T-cell (primary cell): ENCODE measurements at regions not wholly inside any gene's neighbourhood (a gene's known extent, or its start where the extent isn't known, plus 50 kb on each side); places are given as distances from the start of the nearest gene placed in this dataset.
"Not testable (repeated sequence)": the region's sequence is repeated elsewhere in the genome, so short reads cannot be mapped to it uniquely, and the experiment has no call there.

Experiments
- ATAC-seq, 4 experiments: fragments of 200-7000 bp in 3 of 4; fragments of 150-1000 bp in 1 of 4; cut with Tn5 transposase; replicated peaks in 1 of 4; 1 replicate in 3 of 4; 2 replicates in 1 of 4; pipeline ENCODE4 v1.10.0; 2021; ENCODE audit warnings: moderate library complexity in 3 of 4, mild to moderate bottlenecking in 2 of 4, moderate number of reproducible peaks in 1 of 4
- CTCF ChIA-PET, 2 donors: fragments of 300-600 bp; sonication (Branson Sonifier 250); formaldehyde crosslinking; loops; one replicate each; lab custom pipeline; 2022; ENCODE audit warnings: antibody characterized with exemption in 2 of 2; lab: Charles Lee
- POLR2A ChIA-PET, 2 donors: fragments of 300-600 bp; sonication (Branson Sonifier 250); formaldehyde crosslinking; loops; one replicate each; lab custom pipeline; 2022; ENCODE audit warnings: antibody characterized with exemption in 2 of 2; lab: Charles Lee
- DNase-seq, 35 experiments: peaks; one replicate each; pipeline versions ENCODE4 v3.0.0 to v3.0.0-alpha.2; 2013 to 2023
- H3K27ac ChIP-seq: one replicate; pipeline ENCODE4 v1.5.1; 2013; ENCODE audit warnings: low read length
- H3K27me3 ChIP-seq, 2 experiments: replicated peaks in 1 of 2; 1 replicate in 1 of 2; 2 replicates in 1 of 2; pipeline versions ENCODE4 v1.6.1 to v1.7.0; 2013; ENCODE audit warnings: low read length in 1 of 2, mixed read lengths in 1 of 2; ENCODE audit not compliant: control insufficient read depth in 2 of 2, insufficient read depth in 2 of 2; ENCODE audit errors: extremely low read depth in 1 of 2
- H3K36me3 ChIP-seq, 2 donors: 1 replicate in 1 of 2; 2 replicates in 1 of 2; pipeline versions ENCODE4 v1.6.1 to v1.7.0; 2013; ENCODE audit warnings: low read length in 1 of 2; ENCODE audit not compliant: control insufficient read depth in 2 of 2, insufficient read depth in 1 of 2; ENCODE audit errors: extremely low read depth in 1 of 2
- H3K4me1 ChIP-seq, 2 experiments: 1 replicate in 1 of 2; 2 replicates in 1 of 2; pipeline versions ENCODE4 v1.6.1 to v1.7.0; 2013; ENCODE audit warnings: low read length in 2 of 2, mixed read lengths in 1 of 2; ENCODE audit not compliant: insufficient read depth in 2 of 2, control insufficient read depth in 1 of 2; ENCODE audit errors: extremely low read depth in 1 of 2
- H3K4me3 ChIP-seq, 2 donors: 1 replicate in 1 of 2; 2 replicates in 1 of 2; pipeline versions ENCODE4 v1.5.1 to v1.7.0; 2013; ENCODE audit warnings: mild to moderate bottlenecking in 2 of 2, low read length in 1 of 2, moderate library complexity in 1 of 2; ENCODE audit not compliant: control insufficient read depth in 1 of 2; ENCODE audit errors: extremely low read depth in 1 of 2
- H3K9me3 ChIP-seq: 2 replicates; pipeline ENCODE4 v1.7.0; 2013
- H3K27ac Mint-ChIP-seq, 2 donors: one replicate each; pipeline ENCODE4 v1.8.0; 2020 to 2021; ENCODE audit warnings: mild to moderate bottlenecking in 2 of 2, mixed read lengths in 2 of 2
- H3K27me3 Mint-ChIP-seq, 2 donors: one replicate each; pipeline ENCODE4 v1.8.0; 2021 to 2022; ENCODE audit warnings: mixed read lengths in 2 of 2
- H3K36me3 Mint-ChIP-seq: one replicate; pipeline ENCODE4 v1.8.0; 2021; ENCODE audit warnings: mixed read lengths
- H3K4me1 Mint-ChIP-seq, 3 donors: one replicate each; pipeline ENCODE4 v1.8.0; 2020 to 2022; ENCODE audit warnings: mixed read lengths in 3 of 3, mild to moderate bottlenecking in 1 of 3
- H3K4me3 Mint-ChIP-seq, 3 donors: one replicate each; pipeline ENCODE4 v1.8.0; 2020 to 2022; ENCODE audit warnings: mild to moderate bottlenecking in 3 of 3, mixed read lengths in 3 of 3, moderate library complexity in 3 of 3
- H3K9me3 Mint-ChIP-seq, 3 donors: one replicate each; pipeline ENCODE4 v1.8.0; 2020 to 2022; ENCODE audit warnings: mixed read lengths in 3 of 3
- WGBS: methylation state at CpG from one replicate; pipeline ENCODE4 v1.1.5; 2013; ENCODE audit warnings: missing lambda C conversion rate; ENCODE audit not compliant: insufficient coverage; 5-methylcytosine and 5-hydroxymethylcytosine counted together

GRCh38 chr3:72067721-72068120, 282.8 kb upstream of the PROK2 start:
- no peaks in the 10 kb centered on the region for H3K4me1 ChIP-seq
- Mint-ChIP-seq H3K9me3 (peaks cover 3 to 12% (median 11%) of the 10 kb centered on the region in 3 donors), H3K27ac (no peak overlapping the region), H3K36me3 (no peaks in the 10 kb centered on the region), H3K4me1 (no peaks in the 10 kb centered on the region), H3K4me3 (no peak overlapping the region), H3K27me3 (peaks cover 0 to 4% of the 10 kb centered on the region in 2 donors)
- no peak overlapping the region for H3K27ac ChIP-seq
- ChIA-PET POLR2A (no interaction called here), CTCF (no interaction called here)
- peaks cover 0 to 3% of the 10 kb centered on the region in 2 experiments for H3K27me3 ChIP-seq
- H3K4me3 ChIP-seq, result no peak overlapping the region
- ATAC-seq (no peak), DNase-seq (no peak)
- H3K36me3 ChIP-seq, result no peaks in the 10 kb centered on the region
- H3K9me3 ChIP-seq, result no peaks in the 10 kb centered on the region
- WGBS, result no CpG with 5 or more reads among the region's 1 CpG

DNA sequence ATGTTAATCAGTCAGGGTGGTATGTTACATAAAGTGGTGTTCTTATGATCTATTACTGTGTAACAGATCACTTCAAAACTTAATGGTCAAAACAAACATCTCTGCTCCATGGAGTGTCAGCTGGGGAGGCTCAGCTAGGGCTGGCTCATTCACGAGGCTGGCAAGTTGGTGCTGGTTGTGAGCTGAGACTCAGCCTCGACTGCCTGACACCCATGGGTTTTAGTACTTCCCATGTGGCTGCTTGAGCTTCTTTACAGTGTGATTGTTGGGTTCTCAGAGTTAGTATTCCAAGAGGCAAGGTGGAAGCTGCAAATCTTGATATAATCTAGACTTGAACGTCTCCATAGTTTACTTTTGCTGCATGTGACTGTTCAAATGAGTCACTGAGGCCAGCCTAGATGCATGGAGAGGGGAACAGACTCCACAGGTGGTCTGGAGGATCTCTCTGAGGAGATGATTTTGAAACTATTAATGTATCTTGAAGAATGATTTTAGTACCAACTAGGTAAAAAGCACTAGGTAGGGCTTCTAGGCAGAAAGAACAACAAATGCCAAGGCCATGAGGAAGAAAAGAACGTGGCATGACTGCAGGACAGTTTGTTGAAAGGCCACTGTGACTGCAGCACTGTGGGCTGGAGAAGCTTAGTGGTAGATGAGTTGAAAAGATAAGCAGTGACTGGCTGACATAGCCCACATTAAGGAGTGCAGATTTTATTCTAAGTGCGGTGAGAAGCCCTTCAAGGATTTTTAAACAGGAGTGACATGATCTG, 281.1 kb upstream of the PROK2 start:
- DNase-seq (no peak), ATAC-seq (no peak)
- Histone ChIP-seq H3K36me3 (no peaks in the 10 kb centered on the region), H3K4me1 (no peaks in the 10 kb centered on the region), H3K27me3 (no peaks in the 10 kb centered on the region), H3K9me3 (no peaks in the 10 kb centered on the region), H3K27ac (no peak overlapping the region), H3K4me3 (no peak overlapping the region)
- Mint-ChIP-seq H3K36me3 (no peaks in the 10 kb centered on the region), H3K9me3 (peaks cover 6 to 14% (median 12%) of the 10 kb centered on the region in 3 donors), H3K4me3 (no peak overlapping the region), H3K4me1 (no peaks in the 10 kb centered on the region), H3K27me3 (no peaks in the 10 kb centered on the region), H3K27ac (no peak overlapping the region)
- CTCF ChIA-PET, result no interaction called here
- WGBS, result 34% methylated on average over 5 of the region's 5 CpGs
- POLR2A ChIA-PET, result no interaction called here

GRCh38 chr3:72065236-72065635, 280.3 kb upstream of the PROK2 start:
- ChIA-PET CTCF (interaction anchor here in 1 of 2 donors (0.6 kb wide), 1 partner anchor 290 kb away, joined by 3 read pairs; no protein-coding TSS in a partner anchor), POLR2A (no interaction called here)
- ATAC-seq (no peak), DNase-seq (no peak)
- H3K4me3 ChIP-seq, result no peak overlapping the region
- no peaks in the 10 kb centered on the region for H3K27me3 Mint-ChIP-seq
- no peaks in the 10 kb centered on the region for H3K36me3 Mint-ChIP-seq
- H3K27ac ChIP-seq, result no peak overlapping the region
- H3K36me3 ChIP-seq, result no peaks in the 10 kb centered on the region
- no peaks in the 10 kb centered on the region for H3K9me3 ChIP-seq
- no peaks in the 10 kb centered on the region for H3K4me1 Mint-ChIP-seq
- peaks cover 6 to 14% (median 12%) of the 10 kb centered on the region in 3 donors for H3K9me3 Mint-ChIP-seq
- H3K27ac Mint-ChIP-seq, result no peak overlapping the region
- no peaks in the 10 kb centered on the region for H3K4me1 ChIP-seq
- WGBS, result no CpG with 5 or more reads among the region's 1 CpG
- no peak overlapping the region for H3K4me3 Mint-ChIP-seq
- H3K27me3 ChIP-seq, result no peaks in the 10 kb centered on the region

DNA sequence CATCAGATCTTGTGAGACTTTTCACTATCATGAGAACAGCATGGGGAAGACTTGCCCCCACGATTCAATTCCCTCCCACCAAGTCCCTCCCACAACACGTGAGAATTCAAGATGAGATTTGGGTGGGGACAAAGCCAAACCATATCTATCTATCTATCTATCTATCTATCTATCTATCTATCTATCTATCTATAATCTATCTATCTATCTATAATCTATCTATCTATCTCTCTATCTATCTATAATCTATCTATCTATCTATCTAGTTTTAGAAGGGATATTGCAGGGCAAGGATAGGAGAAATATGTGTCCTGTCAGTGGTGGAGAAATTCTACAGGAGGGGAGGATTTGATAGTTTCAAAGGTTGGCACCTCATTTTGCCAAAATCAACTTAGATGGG, 279.8 kb upstream of the PROK2 start:
- H3K27me3 ChIP-seq, H3K27ac Mint-ChIP-seq, H3K36me3 Mint-ChIP-seq, H3K4me1 ChIP-seq, ATAC-seq, H3K9me3 ChIP-seq, H3K27ac ChIP-seq, H3K4me3 ChIP-seq, H3K4me3 Mint-ChIP-seq, H3K27me3 Mint-ChIP-seq, DNase-seq, H3K36me3 ChIP-seq, POLR2A ChIA-PET, H3K4me1 Mint-ChIP-seq: not testable (repeated sequence)
- no CpG with 5 or more reads among the region's 2 CpGs for WGBS
- CTCF ChIA-PET, result interaction anchor here in 1 of 2 donors (0.6 kb wide), 1 partner anchor 289 kb away, joined by 3 read pairs; no protein-coding TSS in a partner anchor
- peaks cover 6 to 14% (median 12%) of the 10 kb centered on the region in 3 donors for H3K9me3 Mint-ChIP-seq

DNA sequence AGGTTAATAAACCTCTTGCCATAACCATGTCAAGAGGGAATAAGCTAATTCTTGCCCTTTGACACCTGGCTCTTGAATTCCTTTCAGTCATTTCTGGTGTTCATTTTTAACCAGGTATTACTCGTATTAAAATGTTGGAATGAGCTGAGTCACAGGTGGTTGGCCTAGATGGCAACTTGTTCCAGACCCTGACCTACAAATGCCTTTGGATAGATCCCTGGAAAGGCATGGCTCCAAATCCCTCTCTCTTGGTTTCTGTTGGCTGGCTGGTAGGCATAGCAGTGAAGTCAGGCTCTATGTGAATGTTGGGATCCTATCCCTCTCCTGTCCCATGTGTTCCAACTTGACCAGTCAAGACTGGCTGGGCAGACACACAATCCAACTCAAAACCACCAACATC, 277.1 kb upstream of the PROK2 start:
- no peaks in the 10 kb centered on the region for H3K36me3 Mint-ChIP-seq
- Histone ChIP-seq H3K27ac (no peak overlapping the region), H3K9me3 (no peaks in the 10 kb centered on the region), H3K36me3 (no peaks in the 10 kb centered on the region), H3K27me3 (peaks cover 0 to 3% of the 10 kb centered on the region in 2 experiments), H3K4me3 (no peak overlapping the region), H3K4me1 (no peaks in the 10 kb centered on the region)
- H3K27ac Mint-ChIP-seq, result no peak overlapping the region
- ChIA-PET POLR2A (no interaction called here), CTCF (no interaction called here)
- H3K4me1 Mint-ChIP-seq, result no peaks in the 10 kb centered on the region
- H3K4me3 Mint-ChIP-seq, result no peak overlapping the region
- no peaks in the 10 kb centered on the region for H3K27me3 Mint-ChIP-seq
- 86% methylated on average over 1 of the region's 1 CpG for WGBS
- ATAC-seq (no peak), DNase-seq (no peak)
- peaks cover 6 to 14% (median 12%) of the 10 kb centered on the region in 3 donors for H3K9me3 Mint-ChIP-seq

- H3K36me3 ChIP-seq, result no peaks in the 10 kb centered on the region
- Mint-ChIP-seq H3K9me3 (peaks cover 6 to 14% (median 12%) of the 10 kb centered on the region in 3 donors), H3K27ac (no peak overlapping the region), H3K4me1 (no peaks in the 10 kb centered on the region), H3K36me3 (no peaks in the 10 kb centered on the region), H3K4me3 (no peak overlapping the region), H3K27me3 (no peaks in the 10 kb centered on the region)
- H3K4me1 ChIP-seq, result no peaks in the 10 kb centered on the region
- peaks cover 0 to 4% of the 10 kb centered on the region in 2 experiments for H3K27me3 ChIP-seq
- DNase-seq (no peak), ATAC-seq (no peak)
- no peaks in the 10 kb centered on the region for H3K9me3 ChIP-seq
- CTCF ChIA-PET, result interaction anchor here in 1 of 2 donors (0.7 kb wide), 1 partner anchor 1206 kb away, joined by 3 read pairs; no protein-coding TSS in a partner anchor
- 50% methylated on average over 1 of the region's 5 CpGs for WGBS
- H3K4me3 ChIP-seq, result no peak overlapping the region
- POLR2A ChIA-PET, result no interaction called here
- H3K27ac ChIP-seq, result no peak overlapping the region
Observed at GRCh38 chr3:72060447-72061034, 275.6 kb upstream of the PROK2 start.
